ENCODE measurements at regions not wholly inside any gene's neighbourhood (a gene's known extent, or its start where the extent isn't known, plus 50 kb on each side); places are given as distances from the start of the nearest gene placed in this dataset.

DNA sequence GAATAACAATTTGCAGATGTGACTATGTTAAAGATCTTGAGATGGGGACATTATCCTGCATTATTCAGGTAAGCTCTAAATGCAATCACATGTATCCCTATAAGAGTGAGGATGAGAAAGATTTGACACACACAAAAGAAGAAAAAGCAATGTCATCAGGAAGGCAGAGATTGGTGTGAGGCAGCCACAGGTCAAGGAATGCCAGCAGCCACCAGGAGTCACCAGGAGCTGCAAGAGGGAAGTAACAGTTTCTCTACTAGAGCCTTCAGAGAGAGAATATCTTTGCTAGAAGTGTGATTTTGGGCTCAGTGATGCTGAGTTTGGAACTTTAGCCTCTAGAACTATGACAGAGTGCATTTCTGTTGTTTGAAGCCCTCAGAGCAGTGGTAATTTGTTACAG lies 700.3 kb upstream of the SEMA3D start:
- Histone ChIP-seq H3K27me3 (replicated peaks in 1 of 4; ENCODE audit: control insufficient read depth in 3 of 4, extremely low read depth in 1 of 4, insufficient read depth in 3 of 4, low read length in 3 of 4) (no peaks in the 10 kb centered on the region), H3K27ac (ENCODE audit: low read depth, low read length) (no peak overlapping the region), H3K4me1 (replicated peaks in 1 of 4; ENCODE audit: control insufficient read depth in 3 of 4, insufficient read depth in 4 of 4, low read length in 3 of 4) (peaks cover 0 to 3% (median under 1%) of the 10 kb centered on the region in 4 experiments; a peak in 3 of 7 replicates), H2BK5ac (ENCODE audit: low read depth, low read length) (no peak overlapping the region), H3K18ac (ENCODE audit: extremely low read depth, low read length) (no peak overlapping the region), H3K79me1 (ENCODE audit: low read depth, low read length) (no peaks in the 10 kb centered on the region), H3K23ac (ENCODE audit: insufficient read length) (no peak overlapping the region), H3K36me3 (ENCODE audit: control insufficient read depth in 2 of 4, insufficient read depth in 4 of 4, low read length in 3 of 4) (no peaks in the 10 kb centered on the region), H4K91ac (replicated peaks; ENCODE audit: insufficient read length, low read length) (no peak overlapping the region), H4K20me1 (replicated peaks in 1 of 2; ENCODE audit: control insufficient read depth in 1 of 2, insufficient read depth in 2 of 2, low read length in 2 of 2) (no peaks in the 10 kb centered on the region), H2BK12ac (ENCODE audit: low read depth, low read length) (no peak overlapping the region), H2AFZ (ENCODE audit: low read length) (no peak overlapping the region; the same call in 1 of the 2 replicates), H3K9ac (replicated peaks in 1 of 4; ENCODE audit: extremely low read depth in 1 of 4, low read depth in 3 of 4, low read length in 3 of 4) (no peak overlapping the region), H2AK5ac (ENCODE audit: low read depth, low read length) (no peak overlapping the region), H3K4ac (replicated peaks; ENCODE audit: insufficient read length, low read depth, low read length) (no peak overlapping the region), H3K9me3 (ENCODE audit: insufficient read depth in 2 of 2, low read depth in 1 of 2, low read length in 1 of 2) (no peaks in the 10 kb centered on the region), H4K5ac (ENCODE audit: insufficient read length, low read depth, low read length) (no peak overlapping the region), H3K4me3 (ENCODE audit: extremely low read depth in 1 of 4, insufficient read depth in 2 of 4, low read depth in 3 of 4, low read length in 4 of 4) (no peak overlapping the region), H2BK15ac (ENCODE audit: low read length) (no peak overlapping the region), H3K4me2 (ENCODE audit: insufficient read depth in 1 of 2, low read depth in 2 of 2, low read length in 2 of 2) (no peak overlapping the region), H3K79me2 (ENCODE audit: control insufficient read depth in 1 of 2, insufficient read depth in 2 of 2, low read length in 2 of 2) (no peaks in the 10 kb centered on the region), H2BK120ac (replicated peaks; ENCODE audit: low read depth, low read length) (no peak overlapping the region), H3K14ac (ENCODE audit: insufficient read length) (no peak overlapping the region), H2BK20ac (ENCODE audit: low read length) (no peak overlapping the region), H4K8ac (ENCODE audit: extremely low read depth, insufficient read depth, low read length) (no peak overlapping the region), H3K56ac (replicated peaks; ENCODE audit: insufficient read length, low read depth, low read length) (no peak overlapping the region), H3K23me2 (ENCODE audit: low read depth, low read length) (no peaks in the 10 kb centered on the region)
- no peak for FAIRE-seq
- DNase-seq (ENCODE audit: low read depth in 1 of 2, low spot score in 2 of 2) = no peak
- ChIA-PET CTCF (ENCODE audit: partially characterized antibody) (interaction anchor here (1.1 kb wide), 1 partner anchor 582 kb away, joined by 5 read pairs; no protein-coding TSS in a partner anchor), POLR2A (ENCODE audit: partially characterized antibody) (no interaction called here)
- TF ChIP-seq GTF2F1 (IDR thresholded peaks at IDR 0.05; ENCODE audit: borderline replicate concordance, low read depth, low read length) (no peak), CTCF (IDR thresholded peaks at IDR 0.05; ENCODE audit: control extremely low read depth in 1 of 3, insufficient read depth in 1 of 3, low read depth in 1 of 3, low read length in 3 of 3) (peak; percentile 7 to 25 (median 21); a peak in 3 of 4 replicates), RAD21 (IDR thresholded peaks at IDR 0.05 in 1 of 2, conservative IDR thresholded peaks at IDR 0.05 in 1 of 2; ENCODE audit: low read depth in 2 of 2, low read length in 2 of 2) (peak; percentile 29 to 46)

Measured in H1 (cell line).